Endothelial cell of umbilical vein (primary cell): ENCODE measurements at regions not wholly inside any gene's neighbourhood (a gene's known extent, or its start where the extent isn't known, plus 50 kb on each side); places are given as distances from the start of the nearest gene placed in this dataset.

ENCODE experiments used
- BruUV-seq: library from RNA; stranded (reverse); fragments of 400-500 nt; replicated peaks from 2 replicates; lab custom pipeline; 2021; lab: Mats Ljungman, UMichigan
- CTCF ChIA-PET: fragments of 300-600, 350-600 bp; sonication (Branson Sonifier 250); formaldehyde crosslinking; loops from one replicate; lab custom pipeline; 2021; ENCODE audit warnings: antibody characterized with exemption, inconsistent platforms; lab: Charles Lee
- POLR2A ChIA-PET: fragments of 300-600, 350-600 bp; sonication (Branson Sonifier 250); formaldehyde crosslinking; loops from one replicate; lab custom pipeline; 2021; ENCODE audit warnings: antibody characterized with exemption, inconsistent platforms; lab: Charles Lee
- DNase-seq: peaks from one replicate; pipeline ENCODE4 v3.0.0-alpha.2; 2011; ENCODE audit warnings: low read depth, low spot score
- FAIRE-seq: peaks from 2 replicates; lab custom pipeline; 2011; peaks lifted over from hg19 to GRCh38; lab: Jason Lieb, UNC
- H2AFZ ChIP-seq: 2 replicates; pipeline ENCODE4 v1.6.0; 2012; ENCODE audit warnings: low read depth, low read length, control low read depth, inconsistent platforms
- H3K27ac ChIP-seq: 2 replicates; pipeline ENCODE4 v1.5.1; 2011; ENCODE audit warnings: low read depth, mild to moderate bottlenecking, control low read depth, low read length, moderate library complexity; ENCODE audit not compliant: insufficient read depth
- H3K27me3 ChIP-seq, 2 experiments: 2 replicates each; pipeline versions ENCODE4 v1.6.0 to v1.6.1; 2011; ENCODE audit warnings: low read length in 2 of 2, mixed read lengths in 1 of 2; ENCODE audit not compliant: control insufficient read depth in 2 of 2, insufficient read depth in 2 of 2
- H3K36me3 ChIP-seq, 2 experiments: 2 replicates in 1 of 2; 3 replicates in 1 of 2; pipeline ENCODE4 v1.5.1; 2011; ENCODE audit warnings: low read length in 2 of 2, mild to moderate bottlenecking in 1 of 2, moderate library complexity in 1 of 2; ENCODE audit not compliant: control insufficient read depth in 2 of 2, insufficient read depth in 2 of 2; ENCODE audit errors: extremely low read depth in 1 of 2
- H3K4me1 ChIP-seq: 3 replicates; pipeline ENCODE4 v1.5.1; 2011; ENCODE audit warnings: mild to moderate bottlenecking, low read length; ENCODE audit not compliant: control insufficient read depth, insufficient read depth; ENCODE audit errors: extremely low read depth
- H3K4me2 ChIP-seq: 2 replicates; pipeline ENCODE4 v1.6.1; 2011; ENCODE audit warnings: low read length, control low read depth, mixed read lengths; ENCODE audit not compliant: insufficient read depth
- H3K4me3 ChIP-seq, 3 experiments: fragments of 200-600 bp in 1 of 3; sonication (generic), shearing (Covaris generic) in 1 of 3; replicated peaks in 1 of 3; 2 replicates each; pipeline ENCODE4 v1.5.1; 2011 to 2016; ENCODE audit warnings: control low read depth in 3 of 3, low read length in 3 of 3, mild to moderate bottlenecking in 2 of 3, inconsistent platforms in 1 of 3, low read depth in 1 of 3, moderate library complexity in 1 of 3; ENCODE audit not compliant: insufficient read depth in 1 of 3
- H3K79me2 ChIP-seq: 2 replicates; pipeline ENCODE4 v1.6.0; 2012; ENCODE audit warnings: low read length, inconsistent platforms; ENCODE audit not compliant: control insufficient read depth, insufficient read depth
- H3K9ac ChIP-seq: replicated peaks from 2 replicates; pipeline ENCODE3; 2011; ENCODE audit warnings: low read length, control low read depth; ENCODE audit not compliant: insufficient read depth; ENCODE audit errors: extremely low read depth
- H3K9me1 ChIP-seq: replicated peaks from 3 replicates; pipeline ENCODE4 v1.6.0; 2011; ENCODE audit warnings: mild to moderate bottlenecking, low read length; ENCODE audit not compliant: control insufficient read depth, insufficient read depth; ENCODE audit errors: extremely low read depth
- H3K9me3 ChIP-seq: replicated peaks from 2 replicates; pipeline ENCODE4 v1.5.1; 2012; ENCODE audit warnings: low read length, inconsistent platforms; ENCODE audit not compliant: control insufficient read depth, insufficient read depth
- H4K20me1 ChIP-seq: replicated peaks from 2 replicates; pipeline ENCODE3; 2011; ENCODE audit warnings: mild to moderate bottlenecking, low read length; ENCODE audit not compliant: control insufficient read depth, insufficient read depth; ENCODE audit errors: extremely low read depth
- FOS ChIP-seq: IDR thresholded peaks from 2 replicates; pipeline ENCODE4 v1.6.1; 2011; ENCODE audit warnings: mild to moderate bottlenecking, low read length, moderate library complexity, borderline replicate concordance; ENCODE audit not compliant: insufficient read depth
- GATA2 ChIP-seq: IDR thresholded peaks from 2 replicates; pipeline ENCODE4 v1.7.0; 2011; ENCODE audit warnings: low read depth, mild to moderate bottlenecking, moderate library complexity, mixed read lengths, low read length; ENCODE audit not compliant: insufficient read length, insufficient read depth
- JUN ChIP-seq: IDR thresholded peaks from 2 replicates; pipeline ENCODE4 v1.6.1; 2011; ENCODE audit warnings: borderline replicate concordance, low read depth; ENCODE audit not compliant: insufficient read length, insufficient read depth
- MAX ChIP-seq: IDR thresholded peaks from 2 replicates; pipeline ENCODE4 v1.6.1; 2011; ENCODE audit not compliant: insufficient read depth, insufficient read length
- MYC ChIP-seq: IDR thresholded peaks from one replicate; pipeline ENCODE4 v1.6.1; 2011; ENCODE audit warnings: mild to moderate bottlenecking, low read depth, low read length
- POLR2A ChIP-seq: IDR thresholded peaks from 2 replicates; pipeline ENCODE4 v1.6.1; 2012; ENCODE audit warnings: low read depth, mild to moderate bottlenecking, control low read depth, low read length
- POLR2AphosphoS5 ChIP-seq: IDR thresholded peaks from 2 replicates; pipeline ENCODE4 v1.6.1; 2012; ENCODE audit warnings: low read depth, mild to moderate bottlenecking, control low read depth, low read length, moderate library complexity; ENCODE audit not compliant: insufficient read depth
- dilution Hi-C: fragments of 300-500 bp; cut with MboI; formaldehyde crosslinking; loops from one replicate; pipeline ENCODE4 v1.15.0; 2019; ENCODE audit warnings: low sequenced_read_pairs; ENCODE audit not compliant: extremely low pct_ligation_motif_present
- intact Hi-C: fragments of 100-400 bp; cut with micrococcal nuclease; formaldehyde crosslinking; loops from one replicate; pipeline ENCODE4 v1.10.0; 2022
- TF ChIP-seq, protein P1 (sequence below), 2 donors: IDR thresholded peaks; 1 replicate in 1 of 2; 2 replicates in 1 of 2; pipeline ENCODE4 v1.5.1; 2011; ENCODE audit warnings: low read length in 2 of 2, mild to moderate bottlenecking in 2 of 2, moderate library complexity in 2 of 2, control low read depth in 1 of 2, inconsistent platforms in 1 of 2, low read depth in 1 of 2; ENCODE audit not compliant: insufficient read depth in 1 of 2; ENCODE audit errors: extremely low read depth in 1 of 2

- Histone ChIP-seq H3K36me3 (no peaks in the 10 kb centered on the region), H3K27me3 (no peaks in the 10 kb centered on the region), H3K9me3 (no peaks in the 10 kb centered on the region), H3K9me1 (no peaks in the 10 kb centered on the region), H3K4me1 (peaks cover 4% of the 10 kb centered on the region), H3K9ac (no peak overlapping the region), H3K4me2 (no peak overlapping the region), H3K79me2 (no peaks in the 10 kb centered on the region), H3K27ac (no peak overlapping the region), H4K20me1 (no peaks in the 10 kb centered on the region), H2AFZ (no peak overlapping the region), H3K4me3 (no peak overlapping the region)
- FAIRE-seq (no peak), DNase-seq (peak; percentile 43)
- intact Hi-C loops (no loop called here), dilution Hi-C loops (no loop called here)
- POLR2A ChIA-PET, result no interaction called here
- CTCF ChIA-PET, result interaction anchor here (5.8 kb wide), 1 partner anchor 25 kb away, joined by 31 read pairs; no protein-coding TSS in a partner anchor
- BruUV-seq, result no TSS peak
- TF ChIP-seq JUN (peak; percentile 11), POLR2A (no peak), GATA2 (peak; percentile 52), MAX (no peak), POLR2AphosphoS5 (no peak), FOS (peak; percentile 94), MYC (no peak)
- TF ChIP-seq, protein P1, sequence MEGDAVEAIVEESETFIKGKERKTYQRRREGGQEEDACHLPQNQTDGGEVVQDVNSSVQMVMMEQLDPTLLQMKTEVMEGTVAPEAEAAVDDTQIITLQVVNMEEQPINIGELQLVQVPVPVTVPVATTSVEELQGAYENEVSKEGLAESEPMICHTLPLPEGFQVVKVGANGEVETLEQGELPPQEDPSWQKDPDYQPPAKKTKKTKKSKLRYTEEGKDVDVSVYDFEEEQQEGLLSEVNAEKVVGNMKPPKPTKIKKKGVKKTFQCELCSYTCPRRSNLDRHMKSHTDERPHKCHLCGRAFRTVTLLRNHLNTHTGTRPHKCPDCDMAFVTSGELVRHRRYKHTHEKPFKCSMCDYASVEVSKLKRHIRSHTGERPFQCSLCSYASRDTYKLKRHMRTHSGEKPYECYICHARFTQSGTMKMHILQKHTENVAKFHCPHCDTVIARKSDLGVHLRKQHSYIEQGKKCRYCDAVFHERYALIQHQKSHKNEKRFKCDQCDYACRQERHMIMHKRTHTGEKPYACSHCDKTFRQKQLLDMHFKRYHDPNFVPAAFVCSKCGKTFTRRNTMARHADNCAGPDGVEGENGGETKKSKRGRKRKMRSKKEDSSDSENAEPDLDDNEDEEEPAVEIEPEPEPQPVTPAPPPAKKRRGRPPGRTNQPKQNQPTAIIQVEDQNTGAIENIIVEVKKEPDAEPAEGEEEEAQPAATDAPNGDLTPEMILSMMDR (IDR thresholded peaks at IDR 0.05; ENCODE audit: extremely low read depth in 1 of 2, insufficient read depth in 1 of 2, low read depth in 1 of 2, low read length in 2 of 2), result no peak
Observed at GRCh38 chr15:37789881-37790280, 144.6 kb upstream of the TMCO5A start.
